Fibroblast of lung (primary cell): ENCODE measurements at regions not wholly inside any gene's neighbourhood (a gene's known extent, or its start where the extent isn't known, plus 50 kb on each side); places are given as distances from the start of the nearest gene placed in this dataset.

Experiments
- CTCF ChIP-seq, 2 donors: IDR thresholded peaks in 1 of 2; conservative IDR thresholded peaks in 1 of 2; 1 replicate in 1 of 2; 2 replicates in 1 of 2; pipeline ENCODE4 v1.5.1; 2011 to 2012; ENCODE audit warnings: low read length in 2 of 2, control low read depth in 1 of 2, inconsistent platforms in 1 of 2, low read depth in 1 of 2, mild to moderate bottlenecking in 1 of 2
- EZH2 ChIP-seq: IDR thresholded peaks from 2 replicates; pipeline ENCODE4 v1.5.1; 2012; ENCODE audit warnings: low read length, control low read depth, mild to moderate bottlenecking; ENCODE audit errors: missing control alignments

GRCh38 chr2:139217641-139218040 is 437.5 kb upstream of the NXPH2 start:
- no peak for TF ChIP-seq CTCF (conservative IDR thresholded peaks at IDR 0.05 in 1 of 2, IDR thresholded peaks at IDR 0.05 in 1 of 2; ENCODE audit: low read depth in 1 of 2, low read length in 2 of 2)
- no peak for TF ChIP-seq EZH2
